ENCODE measurements at regions not wholly inside any gene's neighbourhood (a gene's known extent, or its start where the extent isn't known, plus 50 kb on each side); places are given as distances from the start of the nearest gene placed in this dataset.

GRCh38 chr2:158912112-158912511 is 56.3 kb upstream of the TANC1 start:
- TF ChIP-seq POLR2A (IDR thresholded peaks at IDR 0.05) (no peak), CTCF (IDR thresholded peaks at IDR 0.05) (no peak)
